Adrenal gland (tissue), 9 donors: ENCODE measurements at regions not wholly inside any gene's neighbourhood (a gene's known extent, or its start where the extent isn't known, plus 50 kb on each side); places are given as distances from the start of the nearest gene placed in this dataset.
"Not testable (repeated sequence)": the region's sequence is repeated elsewhere in the genome, so short reads cannot be mapped to it uniquely, and the experiment has no call there.

Experiments used
- DNase-seq, 7 donors: peaks; one replicate each; pipeline ENCODE4 v3.0.0-alpha.2; 2019 to 2020
- H3K27ac ChIP-seq, 5 donors: fragments of 200-600 bp; sonication (generic) in 4 of 5; 1 replicate in 3 of 5; 2 replicates in 2 of 5; pipeline versions ENCODE4 v1.5.1 to v1.8.0; 2016 to 2020; ENCODE audit warnings: mild to moderate bottlenecking in 1 of 5
- H3K27me3 ChIP-seq: fragments of 200-600 bp; 2 replicates; pipeline ENCODE4 v1.8.0; 2021
- H3K36me3 ChIP-seq, 2 donors: fragments of 200-600 bp; replicated peaks in 1 of 2; 1 replicate in 1 of 2; 2 replicates in 1 of 2; pipeline versions ENCODE4 v1.5.1 to v1.8.0; 2018 to 2022
- H3K4me1 ChIP-seq, 2 donors: fragments of 200-600 bp; replicated peaks in 1 of 2; 1 replicate in 1 of 2; 2 replicates in 1 of 2; pipeline versions ENCODE4 v1.5.1 to v1.8.0; 2018 to 2021
- H3K4me3 ChIP-seq, 4 donors: fragments of 200-600 bp; sonication (generic) in 3 of 4; one replicate each; pipeline ENCODE4 v1.5.1; 2016 to 2018
- H3K9me3 ChIP-seq, 3 donors: fragments of 200-600 bp; sonication (generic) in 1 of 3; replicated peaks in 1 of 3; 1 replicate in 2 of 3; 2 replicates in 1 of 3; pipeline versions ENCODE4 v1.5.1 to v1.8.0; 2016 to 2021
- POLR2A ChIP-seq, 2 donors: fragments of 450-650 bp; IDR thresholded peaks; one replicate each; pipeline ENCODE4 v1.6.1; 2017; ENCODE audit warnings: antibody characterized with exemption in 2 of 2, mild to moderate bottlenecking in 2 of 2, moderate library complexity in 1 of 2
- whole genome bisulfite sequencing, 4 donors: extraction: QIAGEN DNeasy Blood & Tissue Kit in 2 of 4; methylation state at CpG; one replicate each; pipeline versions ENCODE4 v1.1.5 to v1.1.7; 2013 to 2017; 5-methylcytosine and 5-hydroxymethylcytosine counted together
- intact Hi-C, 2 donors: fragments of 100-400 bp; cut with DNase I; formaldehyde crosslinking; loops; one replicate each; pipeline versions ENCODE4 v1.14.1 to v1.15.0; 2022 to 2023
- TF ChIP-seq, protein P1 (sequence below), 6 experiments: fragments of 450-650 bp in 4 of 6; fragments of 200-600 bp in 2 of 6; sonication (generic) in 1 of 6; IDR thresholded peaks; 1 replicate in 5 of 6; 2 replicates in 1 of 6; pipeline versions ENCODE4 v1.5.1 to v1.8.0; 2016 to 2021; ENCODE audit warnings: antibody characterized with exemption in 6 of 6, mild to moderate bottlenecking in 2 of 6, moderate library complexity in 1 of 6
- donor health status: healthy with polysubstance abuse.
- donor health status: Bipolar disorder and iron deficiency.
- donor health status: DM: yes; HTN: yes; CAD: no.
- donor health status: DM: no; HTN: no; CAD: no.
- donor health status: DM: no; HTN: no; CAD: no.

GRCh38 chr4:154985673-154986072 is 204.6 kb downstream of the RBM46 start:
- no peak for DNase-seq
- Histone ChIP-seq H3K4me1 (no peaks in the 10 kb centered on the region), H3K27ac (no peak overlapping the region), H3K27me3 (no peaks in the 10 kb centered on the region), H3K9me3 (no peaks in the 10 kb centered on the region), H3K4me3 (no peak overlapping the region), H3K36me3 (no peaks in the 10 kb centered on the region)
- intact Hi-C loops = no loop called here
- 51 to 68% (median 62%) methylated on average over 5 of the region's 5 CpGs for WGBS, 4 donors
- TF ChIP-seq, protein P1, sequence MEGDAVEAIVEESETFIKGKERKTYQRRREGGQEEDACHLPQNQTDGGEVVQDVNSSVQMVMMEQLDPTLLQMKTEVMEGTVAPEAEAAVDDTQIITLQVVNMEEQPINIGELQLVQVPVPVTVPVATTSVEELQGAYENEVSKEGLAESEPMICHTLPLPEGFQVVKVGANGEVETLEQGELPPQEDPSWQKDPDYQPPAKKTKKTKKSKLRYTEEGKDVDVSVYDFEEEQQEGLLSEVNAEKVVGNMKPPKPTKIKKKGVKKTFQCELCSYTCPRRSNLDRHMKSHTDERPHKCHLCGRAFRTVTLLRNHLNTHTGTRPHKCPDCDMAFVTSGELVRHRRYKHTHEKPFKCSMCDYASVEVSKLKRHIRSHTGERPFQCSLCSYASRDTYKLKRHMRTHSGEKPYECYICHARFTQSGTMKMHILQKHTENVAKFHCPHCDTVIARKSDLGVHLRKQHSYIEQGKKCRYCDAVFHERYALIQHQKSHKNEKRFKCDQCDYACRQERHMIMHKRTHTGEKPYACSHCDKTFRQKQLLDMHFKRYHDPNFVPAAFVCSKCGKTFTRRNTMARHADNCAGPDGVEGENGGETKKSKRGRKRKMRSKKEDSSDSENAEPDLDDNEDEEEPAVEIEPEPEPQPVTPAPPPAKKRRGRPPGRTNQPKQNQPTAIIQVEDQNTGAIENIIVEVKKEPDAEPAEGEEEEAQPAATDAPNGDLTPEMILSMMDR (IDR thresholded peaks at IDR 0.05) = no peak
- no peak for TF ChIP-seq POLR2A (IDR thresholded peaks at IDR 0.05)

GRCh38 chr4:154988511-154988910 is 207.4 kb downstream of the RBM46 start:
- TF ChIP-seq, protein P1 (IDR thresholded peaks at IDR 0.05) = no peak
- TF ChIP-seq POLR2A (IDR thresholded peaks at IDR 0.05) = no peak
- Histone ChIP-seq H3K9me3 (no peaks in the 10 kb centered on the region), H3K4me1 (no peaks in the 10 kb centered on the region), H3K27me3 (no peaks in the 10 kb centered on the region), H3K27ac (no peak overlapping the region), H3K36me3 (no peaks in the 10 kb centered on the region), H3K4me3 (no peak overlapping the region)
- 68 to 76% (median 71%) methylated on average over 3 of the region's 3 CpGs for WGBS, 4 donors
- no peak for DNase-seq
- intact Hi-C loops = no loop called here

GRCh38 chr4:154989511-154989910 is 208.4 kb downstream of the RBM46 start:
- no peak for DNase-seq
- Histone ChIP-seq H3K4me1 (no peaks in the 10 kb centered on the region), H3K27me3 (no peaks in the 10 kb centered on the region), H3K4me3 (no peak overlapping the region), H3K36me3 (no peaks in the 10 kb centered on the region), H3K9me3 (no peaks in the 10 kb centered on the region), H3K27ac (no peak overlapping the region)
- TF ChIP-seq POLR2A (IDR thresholded peaks at IDR 0.05) = no peak
- TF ChIP-seq, protein P1 (IDR thresholded peaks at IDR 0.05) = no peak
- 73 to 76% (median 75%) methylated on average over 6 of the region's 6 CpGs for WGBS, 4 donors
- intact Hi-C loops = no loop called here

GRCh38 chr4:154997866-154998265 is 210.6 kb upstream of the NPY2R start:
- H3K36me3 ChIP-seq, H3K4me1 ChIP-seq, intact Hi-C loops, H3K27me3 ChIP-seq, H3K9me3 ChIP-seq, H3K4me3 ChIP-seq, DNase-seq, H3K27ac ChIP-seq: not testable (repeated sequence)
- 67 to 75% (median 72%) methylated on average over 5 of the region's 5 CpGs for WGBS, 4 donors

DNA sequence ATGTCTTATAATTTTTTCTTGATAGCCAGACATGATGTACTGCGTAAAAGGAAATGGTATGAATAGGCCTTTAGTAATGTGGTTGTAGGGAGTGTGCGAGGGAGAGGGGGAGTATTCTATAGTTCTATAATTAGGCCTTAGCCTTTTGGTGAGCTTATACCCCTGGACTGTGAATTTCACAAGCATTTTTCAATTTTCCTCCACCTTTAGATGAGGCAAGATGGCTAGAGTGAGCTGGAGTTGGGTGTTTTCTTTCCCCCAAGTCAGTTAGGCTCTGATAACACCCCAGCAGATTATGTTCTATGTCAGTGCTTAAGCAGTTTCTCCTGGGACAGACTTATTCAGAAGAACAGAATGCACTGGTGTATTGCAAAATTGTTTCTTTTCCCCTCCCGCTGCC is 210.2 kb upstream of the NPY2R start:
- H3K27me3 ChIP-seq = no peaks in the 10 kb centered on the region
- DNase-seq = no peak
- no peak overlapping the region for H3K4me3 ChIP-seq
- H3K9me3 ChIP-seq = no peaks in the 10 kb centered on the region
- intact Hi-C loops = no loop called here
- H3K27ac ChIP-seq = no peak overlapping the region
- H3K4me1 ChIP-seq = no peaks in the 10 kb centered on the region
- no peak for TF ChIP-seq POLR2A (IDR thresholded peaks at IDR 0.05)
- TF ChIP-seq, protein P1 (IDR thresholded peaks at IDR 0.05) = no peak
- no peaks in the 10 kb centered on the region for H3K36me3 ChIP-seq
- WGBS, 4 donors = 79 to 88% (median 84%) methylated on average over 3 of the region's 3 CpGs
